ENCODE measurements at regions not wholly inside any gene's neighbourhood (a gene's known extent, or its start where the extent isn't known, plus 50 kb on each side); places are given as distances from the start of the nearest gene placed in this dataset.

DNA sequence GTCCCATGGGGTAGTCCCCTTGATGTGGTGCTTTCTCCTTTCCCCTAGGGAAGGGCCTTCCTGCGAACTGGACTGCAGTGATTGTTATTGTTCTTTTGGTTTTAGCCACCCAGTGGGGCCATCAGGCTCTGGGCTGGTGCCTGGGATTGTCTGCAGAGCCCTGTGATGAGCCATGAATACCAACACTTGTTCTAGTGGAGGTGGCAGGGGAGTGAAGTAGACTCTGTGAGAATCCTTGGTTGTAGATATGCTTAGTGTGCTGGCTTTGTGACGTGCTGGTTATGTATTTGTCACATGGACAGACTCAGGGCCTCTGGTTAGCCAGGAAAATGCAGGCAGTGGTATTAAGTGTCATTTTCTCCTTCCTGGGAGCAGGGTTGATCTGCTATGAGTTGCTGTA, 51.8 kb upstream of the NDUFB4 start:
- TF ChIP-seq, protein P1, sequence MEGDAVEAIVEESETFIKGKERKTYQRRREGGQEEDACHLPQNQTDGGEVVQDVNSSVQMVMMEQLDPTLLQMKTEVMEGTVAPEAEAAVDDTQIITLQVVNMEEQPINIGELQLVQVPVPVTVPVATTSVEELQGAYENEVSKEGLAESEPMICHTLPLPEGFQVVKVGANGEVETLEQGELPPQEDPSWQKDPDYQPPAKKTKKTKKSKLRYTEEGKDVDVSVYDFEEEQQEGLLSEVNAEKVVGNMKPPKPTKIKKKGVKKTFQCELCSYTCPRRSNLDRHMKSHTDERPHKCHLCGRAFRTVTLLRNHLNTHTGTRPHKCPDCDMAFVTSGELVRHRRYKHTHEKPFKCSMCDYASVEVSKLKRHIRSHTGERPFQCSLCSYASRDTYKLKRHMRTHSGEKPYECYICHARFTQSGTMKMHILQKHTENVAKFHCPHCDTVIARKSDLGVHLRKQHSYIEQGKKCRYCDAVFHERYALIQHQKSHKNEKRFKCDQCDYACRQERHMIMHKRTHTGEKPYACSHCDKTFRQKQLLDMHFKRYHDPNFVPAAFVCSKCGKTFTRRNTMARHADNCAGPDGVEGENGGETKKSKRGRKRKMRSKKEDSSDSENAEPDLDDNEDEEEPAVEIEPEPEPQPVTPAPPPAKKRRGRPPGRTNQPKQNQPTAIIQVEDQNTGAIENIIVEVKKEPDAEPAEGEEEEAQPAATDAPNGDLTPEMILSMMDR (IDR thresholded peaks at IDR 0.05; ENCODE audit: low read depth, low read length, poor library complexity, severe bottlenecking) = no peak
- no peak for TF ChIP-seq EZH2phosphoT487 (IDR thresholded peaks at IDR 0.05; ENCODE audit: borderline replicate concordance, low read length)
